Suprapubic skin (tissue), 3 donors: ENCODE measurements at regions not wholly inside any gene's neighbourhood (a gene's known extent, or its start where the extent isn't known, plus 50 kb on each side); places are given as distances from the start of the nearest gene placed in this dataset.

Source experiments
- EP300 ChIP-seq: sonication (generic); formaldehyde crosslinking; IDR thresholded peaks from one replicate; pipeline ENCODE4 v1.6.1; 2017; ENCODE audit warnings: antibody characterized with exemption
- POLR2A ChIP-seq, 2 donors: fragments of 450-650 bp; IDR thresholded peaks; one replicate each; pipeline ENCODE4 v1.6.1; 2017; ENCODE audit warnings: antibody characterized with exemption in 2 of 2, mild to moderate bottlenecking in 2 of 2, moderate library complexity in 2 of 2
- TF ChIP-seq, protein P1 (sequence below), 2 donors: fragments of 200-600 bp in 1 of 2; fragments of 450-650 bp in 1 of 2; sonication (generic) in 1 of 2; IDR thresholded peaks; one replicate each; pipeline ENCODE4 v1.5.1; 2016 to 2019; ENCODE audit warnings: antibody characterized with exemption in 2 of 2, mild to moderate bottlenecking in 1 of 2, moderate library complexity in 1 of 2

DNA sequence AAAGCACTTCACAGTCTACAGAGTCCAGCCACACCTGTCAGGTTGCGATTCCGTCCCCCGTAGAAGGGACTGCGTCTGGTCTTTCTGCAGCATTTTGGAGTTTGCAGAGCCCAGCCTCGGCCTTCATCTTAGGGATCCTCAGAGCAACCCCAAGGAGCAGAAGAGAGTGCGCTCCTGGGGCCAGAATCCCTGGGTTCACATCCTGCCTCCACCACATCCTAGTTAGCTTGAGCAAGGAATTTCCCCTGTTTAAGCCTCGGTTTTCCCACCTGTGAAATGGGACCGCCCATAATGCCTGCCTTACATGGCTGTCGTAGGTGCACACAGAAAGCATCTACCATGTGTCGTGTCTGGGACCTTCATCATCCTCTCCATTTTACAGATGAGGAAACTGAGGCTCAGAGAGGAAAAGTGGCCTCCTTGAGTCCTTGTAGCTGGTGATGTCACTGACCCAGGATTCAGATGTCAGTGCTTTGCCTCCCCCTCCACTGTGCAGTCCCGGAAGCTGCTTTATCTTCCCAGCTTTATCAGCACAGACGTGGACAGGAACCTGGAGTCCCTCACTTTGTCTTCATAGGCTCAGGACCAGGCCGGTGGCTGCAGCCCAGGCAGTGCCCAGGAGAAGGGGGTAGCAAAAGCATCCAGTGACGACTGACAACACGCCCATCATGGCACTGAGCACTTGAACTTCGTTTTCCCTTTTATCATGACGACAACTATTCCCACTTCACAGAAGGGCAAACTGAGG lies 438.5 kb downstream of the MATN1 start:
- TF ChIP-seq, protein P1, sequence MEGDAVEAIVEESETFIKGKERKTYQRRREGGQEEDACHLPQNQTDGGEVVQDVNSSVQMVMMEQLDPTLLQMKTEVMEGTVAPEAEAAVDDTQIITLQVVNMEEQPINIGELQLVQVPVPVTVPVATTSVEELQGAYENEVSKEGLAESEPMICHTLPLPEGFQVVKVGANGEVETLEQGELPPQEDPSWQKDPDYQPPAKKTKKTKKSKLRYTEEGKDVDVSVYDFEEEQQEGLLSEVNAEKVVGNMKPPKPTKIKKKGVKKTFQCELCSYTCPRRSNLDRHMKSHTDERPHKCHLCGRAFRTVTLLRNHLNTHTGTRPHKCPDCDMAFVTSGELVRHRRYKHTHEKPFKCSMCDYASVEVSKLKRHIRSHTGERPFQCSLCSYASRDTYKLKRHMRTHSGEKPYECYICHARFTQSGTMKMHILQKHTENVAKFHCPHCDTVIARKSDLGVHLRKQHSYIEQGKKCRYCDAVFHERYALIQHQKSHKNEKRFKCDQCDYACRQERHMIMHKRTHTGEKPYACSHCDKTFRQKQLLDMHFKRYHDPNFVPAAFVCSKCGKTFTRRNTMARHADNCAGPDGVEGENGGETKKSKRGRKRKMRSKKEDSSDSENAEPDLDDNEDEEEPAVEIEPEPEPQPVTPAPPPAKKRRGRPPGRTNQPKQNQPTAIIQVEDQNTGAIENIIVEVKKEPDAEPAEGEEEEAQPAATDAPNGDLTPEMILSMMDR (IDR thresholded peaks at IDR 0.05) = no peak
- TF ChIP-seq EP300 (no peak), POLR2A (IDR thresholded peaks at IDR 0.05) (no peak)
